ENCODE measurements at regions not wholly inside any gene's neighbourhood (a gene's known extent, or its start where the extent isn't known, plus 50 kb on each side); places are given as distances from the start of the nearest gene placed in this dataset.
A peak's percentile ranks its signal among the peaks of the same experiment; 100 is the strongest.

GRCh38 chr15:25175789-25176615 is 221.2 kb downstream of the SNRPN start:
- peak in 1 of 2 donors; percentile 3 for DNase-seq (ENCODE audit: low spot score in 2 of 2)
- WGBS, 2 donors, result 81 to 100% methylated on average over 1 to 5 of the region's 7 CpGs
- no peak for TF ChIP-seq CTCF (IDR thresholded peaks at IDR 0.05)
- no peak for TF ChIP-seq POLR2A (IDR thresholded peaks at IDR 0.05)
- no peak for TF ChIP-seq EP300 (IDR thresholded peaks at IDR 0.05)
- no peaks in the 10 kb centered on the region for H3K36me3 ChIP-seq
- H3K27ac ChIP-seq, result no peak overlapping the region
- H3K27me3 ChIP-seq, result no peaks in the 10 kb centered on the region
- H3K4me3 ChIP-seq, result no peak overlapping the region
- H3K9me3 ChIP-seq, result peaks cover 0 to 100% (median 8%) of the 10 kb centered on the region in 4 donors
- H3K4me1 ChIP-seq, result no peaks in the 10 kb centered on the region

GRCh38 chr15:25176616-25176923 is 221.8 kb downstream of the SNRPN start:
- H3K4me3 ChIP-seq, result no peak overlapping the region
- no peaks in the 10 kb centered on the region for H3K27me3 ChIP-seq
- peaks cover 0 to 100% (median 8%) of the 10 kb centered on the region in 4 donors for H3K9me3 ChIP-seq
- H3K36me3 ChIP-seq, result no peaks in the 10 kb centered on the region
- TF ChIP-seq EP300 (IDR thresholded peaks at IDR 0.05), result no peak
- no peak for TF ChIP-seq CTCF (IDR thresholded peaks at IDR 0.05)
- no peak for TF ChIP-seq POLR2A (IDR thresholded peaks at IDR 0.05)
- DNase-seq (ENCODE audit: low spot score in 2 of 2), result no peak
- H3K27ac ChIP-seq, result no peak overlapping the region
- H3K4me1 ChIP-seq, result no peaks in the 10 kb centered on the region
- WGBS, 2 donors, result 89 to 92% methylated on average over 6 to 7 of the region's 7 CpGs

- peaks cover 0 to 100% (median 8%) of the 10 kb centered on the region in 4 donors for H3K9me3 ChIP-seq
- no peaks in the 10 kb centered on the region for H3K36me3 ChIP-seq
- no peaks in the 10 kb centered on the region for H3K4me1 ChIP-seq
- no peaks in the 10 kb centered on the region for H3K27me3 ChIP-seq
- 89 to 94% methylated on average over 5 to 20 of the region's 21 CpGs for WGBS, 2 donors
- DNase-seq (ENCODE audit: low spot score in 2 of 2), result peak in 1 of 2 donors; percentile 1
- no peak overlapping the region for H3K4me3 ChIP-seq
- TF ChIP-seq EP300 (IDR thresholded peaks at IDR 0.05) (no peak), CTCF (IDR thresholded peaks at IDR 0.05) (no peak), POLR2A (IDR thresholded peaks at IDR 0.05) (no peak)
- no peak overlapping the region for H3K27ac ChIP-seq
Measured at GRCh38 chr15:25176991-25177954, 222.5 kb downstream of the SNRPN start.

- peak in 1 of 2 donors; percentile 2 for DNase-seq (ENCODE audit: low spot score in 2 of 2)
- peaks cover 0 to 100% (median 8%) of the 10 kb centered on the region in 4 donors for H3K9me3 ChIP-seq
- H3K4me1 ChIP-seq, result no peaks in the 10 kb centered on the region
- WGBS, 2 donors, result 72 to 86% methylated on average over 3 to 11 of the region's 11 CpGs
- H3K27ac ChIP-seq, result no peak overlapping the region
- H3K4me3 ChIP-seq, result no peak overlapping the region
- TF ChIP-seq POLR2A (IDR thresholded peaks at IDR 0.05), result no peak
- no peak for TF ChIP-seq CTCF (IDR thresholded peaks at IDR 0.05)
- no peak for TF ChIP-seq EP300 (IDR thresholded peaks at IDR 0.05)
- no peaks in the 10 kb centered on the region for H3K36me3 ChIP-seq
- H3K27me3 ChIP-seq, result no peaks in the 10 kb centered on the region
Measured at GRCh38 chr15:25177955-25178801, 223.4 kb downstream of the SNRPN start.

Data from tibial nerve (tissue), 4 donors.